Sigmoid colon (tissue), 6 donors: ENCODE measurements at regions not wholly inside any gene's neighbourhood (a gene's known extent, or its start where the extent isn't known, plus 50 kb on each side); places are given as distances from the start of the nearest gene placed in this dataset.

ENCODE experiments used
- DNase-seq: peaks from one replicate; pipeline ENCODE4 v3.0.0-alpha.2; 2019
- H3K27ac ChIP-seq, 4 donors: fragments of 200-600 bp; sonication (generic); one replicate each; pipeline ENCODE4 v1.5.1; 2016 to 2019; ENCODE audit warnings: mild to moderate bottlenecking in 1 of 4
- H3K27me3 ChIP-seq, 3 donors: fragments of 200-600 bp; sonication (generic); one replicate each; pipeline ENCODE4 v1.5.1; 2019; ENCODE audit warnings: mild to moderate bottlenecking in 1 of 3
- H3K36me3 ChIP-seq, 4 donors: fragments of 200-600 bp; sonication (generic); one replicate each; pipeline ENCODE4 v1.5.1; 2016 to 2019
- H3K4me1 ChIP-seq, 4 donors: fragments of 200-600 bp; sonication (generic); one replicate each; pipeline ENCODE4 v1.5.1; 2017 to 2019
- H3K4me3 ChIP-seq, 4 donors: fragments of 200-600 bp; sonication (generic); one replicate each; pipeline ENCODE4 v1.5.1; 2017 to 2019; ENCODE audit warnings: mild to moderate bottlenecking in 2 of 4, moderate library complexity in 1 of 4
- H3K9me3 ChIP-seq, 4 donors: fragments of 200-600 bp in 3 of 4; sonication (generic) in 3 of 4; one replicate each; pipeline versions ENCODE4 v1.5.1 to v1.6.1; 2013 to 2019
- EP300 ChIP-seq, 4 donors: sonication (generic); formaldehyde crosslinking; IDR thresholded peaks; one replicate each; pipeline ENCODE4 v1.6.1; 2017; ENCODE audit warnings: antibody characterized with exemption in 4 of 4
- POLR2A ChIP-seq, 2 donors: fragments of 450-650 bp; IDR thresholded peaks; one replicate each; pipeline ENCODE4 v1.6.1; 2016; ENCODE audit warnings: antibody characterized with exemption in 2 of 2, mild to moderate bottlenecking in 2 of 2, moderate library complexity in 2 of 2
- POLR2AphosphoS5 ChIP-seq, 4 donors: sonication (generic); formaldehyde crosslinking; IDR thresholded peaks; one replicate each; pipeline ENCODE4 v1.6.1; 2017; ENCODE audit warnings: antibody characterized with exemption in 4 of 4
- WGBS, 2 donors: extraction: QIAGEN DNeasy Blood & Tissue Kit; methylation state at CpG; one replicate each; pipeline ENCODE4 v1.1.7; 2013; 5-methylcytosine and 5-hydroxymethylcytosine counted together
- intact Hi-C: fragments of 100-400 bp; cut with DNase I; formaldehyde crosslinking; loops from one replicate; pipeline ENCODE4 v1.15.1; 2023
- TF ChIP-seq, protein P1 (sequence below), 4 experiments: fragments of 450-650 bp in 3 of 4; fragments of 200-600 bp in 1 of 4; IDR thresholded peaks; one replicate each; pipeline ENCODE4 v1.5.1; 2016 to 2019; ENCODE audit warnings: antibody characterized with exemption in 4 of 4, mild to moderate bottlenecking in 3 of 4, moderate library complexity in 2 of 4
- donor health status: healthy with polysubstance abuse.
- donor health status: healthy.

DNA sequence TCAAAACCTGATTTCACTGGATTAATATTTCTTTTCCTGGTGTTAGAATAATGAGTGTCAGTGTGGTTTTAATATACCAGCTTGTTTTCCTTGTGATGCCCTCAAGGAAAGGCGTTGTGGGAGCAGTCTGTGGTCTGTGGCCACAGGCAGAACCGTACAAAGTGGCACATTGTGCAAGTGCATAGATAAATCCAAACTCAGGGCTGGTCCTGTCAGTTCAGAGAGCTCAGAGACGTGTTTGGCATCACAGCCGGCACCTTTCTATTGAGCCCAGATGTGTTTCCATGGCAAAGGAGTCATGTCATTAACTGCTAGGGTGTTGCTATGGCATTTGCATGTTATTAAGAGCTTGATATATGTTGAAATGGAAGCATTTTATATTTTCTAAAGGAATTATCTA, 289.9 kb upstream of the RASGRP1 start:
- WGBS, 2 donors = 54 to 80% methylated on average over 4 of the region's 4 CpGs
- H3K27ac ChIP-seq = no peak overlapping the region
- H3K27me3 ChIP-seq = no peaks in the 10 kb centered on the region
- no peak for DNase-seq
- H3K4me3 ChIP-seq = no peak overlapping the region
- no peaks in the 10 kb centered on the region for H3K9me3 ChIP-seq
- intact Hi-C loops = no loop called here
- no peaks in the 10 kb centered on the region for H3K36me3 ChIP-seq
- TF ChIP-seq POLR2A (IDR thresholded peaks at IDR 0.05) (no peak), POLR2AphosphoS5 (IDR thresholded peaks at IDR 0.05) (no peak), EP300 (IDR thresholded peaks at IDR 0.05) (no peak)
- TF ChIP-seq, protein P1, sequence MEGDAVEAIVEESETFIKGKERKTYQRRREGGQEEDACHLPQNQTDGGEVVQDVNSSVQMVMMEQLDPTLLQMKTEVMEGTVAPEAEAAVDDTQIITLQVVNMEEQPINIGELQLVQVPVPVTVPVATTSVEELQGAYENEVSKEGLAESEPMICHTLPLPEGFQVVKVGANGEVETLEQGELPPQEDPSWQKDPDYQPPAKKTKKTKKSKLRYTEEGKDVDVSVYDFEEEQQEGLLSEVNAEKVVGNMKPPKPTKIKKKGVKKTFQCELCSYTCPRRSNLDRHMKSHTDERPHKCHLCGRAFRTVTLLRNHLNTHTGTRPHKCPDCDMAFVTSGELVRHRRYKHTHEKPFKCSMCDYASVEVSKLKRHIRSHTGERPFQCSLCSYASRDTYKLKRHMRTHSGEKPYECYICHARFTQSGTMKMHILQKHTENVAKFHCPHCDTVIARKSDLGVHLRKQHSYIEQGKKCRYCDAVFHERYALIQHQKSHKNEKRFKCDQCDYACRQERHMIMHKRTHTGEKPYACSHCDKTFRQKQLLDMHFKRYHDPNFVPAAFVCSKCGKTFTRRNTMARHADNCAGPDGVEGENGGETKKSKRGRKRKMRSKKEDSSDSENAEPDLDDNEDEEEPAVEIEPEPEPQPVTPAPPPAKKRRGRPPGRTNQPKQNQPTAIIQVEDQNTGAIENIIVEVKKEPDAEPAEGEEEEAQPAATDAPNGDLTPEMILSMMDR (IDR thresholded peaks at IDR 0.05) = no peak
- H3K4me1 ChIP-seq = no peaks in the 10 kb centered on the region

- Histone ChIP-seq H3K27ac (no peak overlapping the region), H3K4me3 (no peak overlapping the region), H3K36me3 (no peaks in the 10 kb centered on the region), H3K27me3 (no peaks in the 10 kb centered on the region), H3K9me3 (no peaks in the 10 kb centered on the region), H3K4me1 (no peaks in the 10 kb centered on the region)
- intact Hi-C loops = no loop called here
- WGBS, 2 donors = 67 to 81% methylated on average over 1 of the region's 1 CpG
- no peak for DNase-seq
- TF ChIP-seq POLR2AphosphoS5 (IDR thresholded peaks at IDR 0.05) = no peak
- TF ChIP-seq, protein P1 (IDR thresholded peaks at IDR 0.05) = no peak
- no peak for TF ChIP-seq EP300 (IDR thresholded peaks at IDR 0.05)
- TF ChIP-seq POLR2A (IDR thresholded peaks at IDR 0.05) = no peak
Observed at GRCh38 chr15:38857814-38858213, 293.2 kb upstream of the RASGRP1 start.

- Histone ChIP-seq H3K36me3 (no peaks in the 10 kb centered on the region), H3K4me3 (no peak overlapping the region), H3K27ac (no peak overlapping the region), H3K4me1 (peaks cover 0 to 4% (median 0%) of the 10 kb centered on the region in 4 donors), H3K9me3 (no peaks in the 10 kb centered on the region), H3K27me3 (no peaks in the 10 kb centered on the region)
- intact Hi-C loops = no loop called here
- DNase-seq = no peak
- TF ChIP-seq EP300 (IDR thresholded peaks at IDR 0.05) = no peak
- no peak for TF ChIP-seq POLR2A (IDR thresholded peaks at IDR 0.05)
- TF ChIP-seq, protein P1 (IDR thresholded peaks at IDR 0.05) = no peak
- no peak for TF ChIP-seq POLR2AphosphoS5 (IDR thresholded peaks at IDR 0.05)
- 24 to 71% methylated on average over 2 of the region's 2 CpGs for WGBS, 2 donors
Observed at GRCh38 chr15:38859574-38859973, 295.0 kb upstream of the RASGRP1 start.

DNA sequence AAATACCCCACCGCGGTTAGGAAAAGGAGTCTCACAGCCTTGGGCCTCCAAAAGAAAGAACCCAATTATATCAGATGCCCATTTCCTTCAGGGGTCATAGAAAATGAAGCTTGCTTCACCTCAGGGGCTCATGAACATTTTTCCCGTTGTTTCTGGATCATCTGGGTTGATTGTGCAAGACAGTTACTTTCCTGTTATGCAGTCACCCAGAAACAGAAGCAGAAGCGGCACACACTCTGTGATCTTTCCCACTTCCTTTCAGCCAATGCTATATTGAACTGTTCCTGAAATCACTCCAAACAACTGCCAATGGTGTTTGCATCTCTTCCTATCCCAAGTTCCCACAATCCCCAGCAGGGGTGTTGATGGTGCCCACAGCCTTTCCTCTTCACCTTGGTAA, 295.6 kb upstream of the RASGRP1 start:
- intact Hi-C loops = no loop called here
- WGBS, 2 donors = 61 to 76% methylated on average over 4 of the region's 4 CpGs
- no peaks in the 10 kb centered on the region for H3K36me3 ChIP-seq

GRCh38 chr15:38860674-38861073, 296.1 kb upstream of the RASGRP1 start:
- H3K4me1 ChIP-seq = peaks cover 0 to 5% (median 0%) of the 10 kb centered on the region in 4 donors
- intact Hi-C loops = no loop called here
- no peaks in the 10 kb centered on the region for H3K36me3 ChIP-seq
- no peak for DNase-seq
- H3K27me3 ChIP-seq = no peaks in the 10 kb centered on the region
- no peak overlapping the region for H3K4me3 ChIP-seq
- no peak overlapping the region for H3K27ac ChIP-seq
- H3K9me3 ChIP-seq = no peaks in the 10 kb centered on the region
- no peak for TF ChIP-seq POLR2AphosphoS5 (IDR thresholded peaks at IDR 0.05)
- TF ChIP-seq, protein P1 (IDR thresholded peaks at IDR 0.05) = no peak
- TF ChIP-seq EP300 (IDR thresholded peaks at IDR 0.05) = no peak
- no peak for TF ChIP-seq POLR2A (IDR thresholded peaks at IDR 0.05)

More for the DNA sequence above, 295.6 kb upstream of the RASGRP1 start:
- Histone ChIP-seq H3K27me3 (no peaks in the 10 kb centered on the region), H3K4me3 (no peak overlapping the region), H3K9me3 (no peaks in the 10 kb centered on the region), H3K27ac (no peak overlapping the region), H3K4me1 (peaks cover 0 to 5% (median 0%) of the 10 kb centered on the region in 4 donors)
- DNase-seq = no peak
- TF ChIP-seq, protein P1 (IDR thresholded peaks at IDR 0.05) = no peak
- TF ChIP-seq POLR2AphosphoS5 (IDR thresholded peaks at IDR 0.05) (no peak), EP300 (IDR thresholded peaks at IDR 0.05) (no peak), POLR2A (IDR thresholded peaks at IDR 0.05) (no peak)
